ENCODE measurements at regions not wholly inside any gene's neighbourhood (a gene's known extent, or its start where the extent isn't known, plus 50 kb on each side); places are given as distances from the start of the nearest gene placed in this dataset.

DNA sequence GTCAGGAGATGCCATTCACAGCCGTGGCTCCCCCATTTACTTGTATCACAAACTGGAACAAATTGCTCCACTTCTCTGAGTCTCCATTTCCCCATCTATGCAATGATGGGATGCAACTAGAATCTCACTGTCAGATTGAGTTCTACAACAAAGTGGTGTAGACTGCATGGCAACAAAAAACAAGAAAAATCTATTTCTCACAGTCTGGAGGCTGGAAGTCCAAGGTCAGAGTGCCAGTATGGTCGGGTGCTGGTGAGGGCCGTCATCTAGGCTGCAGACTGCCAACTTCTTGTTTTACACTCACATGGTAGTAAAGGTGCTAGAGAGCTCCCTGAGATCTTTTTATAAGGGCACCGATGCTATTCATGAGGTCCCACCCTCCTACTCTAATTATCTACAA, 158.4 kb upstream of the BCL6 start:
- no peak overlapping the region for H2BK20ac ChIP-seq (ENCODE audit: low read depth, low read length, poor library complexity, severe bottlenecking)
- no peaks in the 10 kb centered on the region for H3K9me3 Mint-ChIP-seq

More for the DNA sequence above, 158.4 kb upstream of the BCL6 start:
- Histone ChIP-seq H3K4me1 (ENCODE audit: insufficient read depth, low read length) (peaks cover 10% of the 10 kb centered on the region), H3K9ac (ENCODE audit: extremely low read depth, insufficient read length, low read length) (no peak overlapping the region), H3K4ac (ENCODE audit: low read depth, low read length) (no peak overlapping the region), H2BK120ac (ENCODE audit: low read depth, low read length, poor library complexity, severe bottlenecking) (no peak overlapping the region), H4K8ac (replicated peaks; ENCODE audit: insufficient read length, low read depth, low read length) (no peak overlapping the region), H3K23ac (ENCODE audit: insufficient read length, low read depth, low read length) (no peak overlapping the region), H3T11ph (ENCODE audit: low read length) (no peak overlapping the region), H3K56ac (ENCODE audit: insufficient read length, low read depth, low read length) (no peak overlapping the region), H3K79me2 (ENCODE audit: insufficient read depth, low read length) (no peaks in the 10 kb centered on the region), H3K9me3 (ENCODE audit: control insufficient read depth, low read depth, low read length) (no peaks in the 10 kb centered on the region), H2BK15ac (ENCODE audit: low read depth, low read length) (no peak overlapping the region), H3K79me1 (ENCODE audit: insufficient read depth, low read depth, low read length, poor library complexity, severe bottlenecking) (no peaks in the 10 kb centered on the region), H2BK12ac (ENCODE audit: insufficient read length, low read depth, low read length) (no peak overlapping the region), H2BK5ac (ENCODE audit: insufficient read length, low read length) (no peak overlapping the region), H3K14ac (ENCODE audit: insufficient read depth, low read length) (no peak overlapping the region), H3K27ac (ENCODE audit: insufficient read length, low read depth, low read length) (no peak overlapping the region), H4K91ac (ENCODE audit: insufficient read length, low read depth, low read length) (no peak overlapping the region), H4K20me1 (ENCODE audit: control insufficient read depth, insufficient read depth, insufficient read length) (no peaks in the 10 kb centered on the region), H2AFZ (ENCODE audit: low read length) (no peak overlapping the region), H3K23me2 (ENCODE audit: insufficient read length, low read depth, low read length, poor library complexity, severe bottlenecking) (no peaks in the 10 kb centered on the region), H2AK5ac (ENCODE audit: insufficient read length, low read length) (no peak overlapping the region), H3K18ac (ENCODE audit: insufficient read length, low read depth, low read length) (no peak overlapping the region), H4K5ac (ENCODE audit: insufficient read length, low read depth, low read length) (no peak overlapping the region), H3K27me3 (ENCODE audit: insufficient read depth, low read length) (no peaks in the 10 kb centered on the region), H3K4me2 (ENCODE audit: insufficient read depth, insufficient read length, low read length) (no peak overlapping the region)
- Mint-ChIP-seq H3K27ac (no peak overlapping the region), H3K36me3 (ENCODE audit: insufficient read depth in 1 of 3, low read depth in 3 of 3) (no peaks in the 10 kb centered on the region), H3K4me1 (peaks cover 30 to 42% of the 10 kb centered on the region in 2 experiments), H3K4me3 (no peak overlapping the region), H3K27me3 (ENCODE audit: low read depth) (no peaks in the 10 kb centered on the region)
- no CpG with 5 or more reads among the region's 4 CpGs for WGBS (ENCODE audit: extremely low coverage, insufficient read length, low lambda C conversion rate)
- DNase-seq: no peak
- TF ChIP-seq, protein P1, sequence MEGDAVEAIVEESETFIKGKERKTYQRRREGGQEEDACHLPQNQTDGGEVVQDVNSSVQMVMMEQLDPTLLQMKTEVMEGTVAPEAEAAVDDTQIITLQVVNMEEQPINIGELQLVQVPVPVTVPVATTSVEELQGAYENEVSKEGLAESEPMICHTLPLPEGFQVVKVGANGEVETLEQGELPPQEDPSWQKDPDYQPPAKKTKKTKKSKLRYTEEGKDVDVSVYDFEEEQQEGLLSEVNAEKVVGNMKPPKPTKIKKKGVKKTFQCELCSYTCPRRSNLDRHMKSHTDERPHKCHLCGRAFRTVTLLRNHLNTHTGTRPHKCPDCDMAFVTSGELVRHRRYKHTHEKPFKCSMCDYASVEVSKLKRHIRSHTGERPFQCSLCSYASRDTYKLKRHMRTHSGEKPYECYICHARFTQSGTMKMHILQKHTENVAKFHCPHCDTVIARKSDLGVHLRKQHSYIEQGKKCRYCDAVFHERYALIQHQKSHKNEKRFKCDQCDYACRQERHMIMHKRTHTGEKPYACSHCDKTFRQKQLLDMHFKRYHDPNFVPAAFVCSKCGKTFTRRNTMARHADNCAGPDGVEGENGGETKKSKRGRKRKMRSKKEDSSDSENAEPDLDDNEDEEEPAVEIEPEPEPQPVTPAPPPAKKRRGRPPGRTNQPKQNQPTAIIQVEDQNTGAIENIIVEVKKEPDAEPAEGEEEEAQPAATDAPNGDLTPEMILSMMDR (conservative IDR thresholded peaks at IDR 0.05): no peak

Data from H9 (cell line).